ENCODE measurements at regions not wholly inside any gene's neighbourhood (a gene's known extent, or its start where the extent isn't known, plus 50 kb on each side); places are given as distances from the start of the nearest gene placed in this dataset.

DNA sequence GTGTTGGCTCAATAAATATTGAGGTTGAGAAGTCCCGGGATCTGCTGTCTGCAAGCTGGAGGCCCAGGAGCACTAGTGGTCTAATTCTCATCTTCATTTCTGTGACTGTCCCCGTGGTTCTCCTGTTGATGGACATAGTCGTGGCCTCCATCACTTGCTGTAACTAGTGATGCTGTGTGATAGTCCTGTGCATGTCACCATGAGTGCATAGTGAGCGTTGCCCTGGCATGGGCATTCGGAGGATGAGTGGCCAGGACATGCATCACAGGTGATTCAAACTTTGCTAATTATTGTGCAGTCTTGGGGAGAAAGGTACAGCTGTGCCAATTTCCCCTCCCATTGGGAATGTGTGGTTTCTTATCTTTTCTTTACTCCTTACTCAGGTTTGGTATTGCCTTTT, 902.2 kb downstream of the BRD1 start (continued):
- TF ChIP-seq, protein P1, sequence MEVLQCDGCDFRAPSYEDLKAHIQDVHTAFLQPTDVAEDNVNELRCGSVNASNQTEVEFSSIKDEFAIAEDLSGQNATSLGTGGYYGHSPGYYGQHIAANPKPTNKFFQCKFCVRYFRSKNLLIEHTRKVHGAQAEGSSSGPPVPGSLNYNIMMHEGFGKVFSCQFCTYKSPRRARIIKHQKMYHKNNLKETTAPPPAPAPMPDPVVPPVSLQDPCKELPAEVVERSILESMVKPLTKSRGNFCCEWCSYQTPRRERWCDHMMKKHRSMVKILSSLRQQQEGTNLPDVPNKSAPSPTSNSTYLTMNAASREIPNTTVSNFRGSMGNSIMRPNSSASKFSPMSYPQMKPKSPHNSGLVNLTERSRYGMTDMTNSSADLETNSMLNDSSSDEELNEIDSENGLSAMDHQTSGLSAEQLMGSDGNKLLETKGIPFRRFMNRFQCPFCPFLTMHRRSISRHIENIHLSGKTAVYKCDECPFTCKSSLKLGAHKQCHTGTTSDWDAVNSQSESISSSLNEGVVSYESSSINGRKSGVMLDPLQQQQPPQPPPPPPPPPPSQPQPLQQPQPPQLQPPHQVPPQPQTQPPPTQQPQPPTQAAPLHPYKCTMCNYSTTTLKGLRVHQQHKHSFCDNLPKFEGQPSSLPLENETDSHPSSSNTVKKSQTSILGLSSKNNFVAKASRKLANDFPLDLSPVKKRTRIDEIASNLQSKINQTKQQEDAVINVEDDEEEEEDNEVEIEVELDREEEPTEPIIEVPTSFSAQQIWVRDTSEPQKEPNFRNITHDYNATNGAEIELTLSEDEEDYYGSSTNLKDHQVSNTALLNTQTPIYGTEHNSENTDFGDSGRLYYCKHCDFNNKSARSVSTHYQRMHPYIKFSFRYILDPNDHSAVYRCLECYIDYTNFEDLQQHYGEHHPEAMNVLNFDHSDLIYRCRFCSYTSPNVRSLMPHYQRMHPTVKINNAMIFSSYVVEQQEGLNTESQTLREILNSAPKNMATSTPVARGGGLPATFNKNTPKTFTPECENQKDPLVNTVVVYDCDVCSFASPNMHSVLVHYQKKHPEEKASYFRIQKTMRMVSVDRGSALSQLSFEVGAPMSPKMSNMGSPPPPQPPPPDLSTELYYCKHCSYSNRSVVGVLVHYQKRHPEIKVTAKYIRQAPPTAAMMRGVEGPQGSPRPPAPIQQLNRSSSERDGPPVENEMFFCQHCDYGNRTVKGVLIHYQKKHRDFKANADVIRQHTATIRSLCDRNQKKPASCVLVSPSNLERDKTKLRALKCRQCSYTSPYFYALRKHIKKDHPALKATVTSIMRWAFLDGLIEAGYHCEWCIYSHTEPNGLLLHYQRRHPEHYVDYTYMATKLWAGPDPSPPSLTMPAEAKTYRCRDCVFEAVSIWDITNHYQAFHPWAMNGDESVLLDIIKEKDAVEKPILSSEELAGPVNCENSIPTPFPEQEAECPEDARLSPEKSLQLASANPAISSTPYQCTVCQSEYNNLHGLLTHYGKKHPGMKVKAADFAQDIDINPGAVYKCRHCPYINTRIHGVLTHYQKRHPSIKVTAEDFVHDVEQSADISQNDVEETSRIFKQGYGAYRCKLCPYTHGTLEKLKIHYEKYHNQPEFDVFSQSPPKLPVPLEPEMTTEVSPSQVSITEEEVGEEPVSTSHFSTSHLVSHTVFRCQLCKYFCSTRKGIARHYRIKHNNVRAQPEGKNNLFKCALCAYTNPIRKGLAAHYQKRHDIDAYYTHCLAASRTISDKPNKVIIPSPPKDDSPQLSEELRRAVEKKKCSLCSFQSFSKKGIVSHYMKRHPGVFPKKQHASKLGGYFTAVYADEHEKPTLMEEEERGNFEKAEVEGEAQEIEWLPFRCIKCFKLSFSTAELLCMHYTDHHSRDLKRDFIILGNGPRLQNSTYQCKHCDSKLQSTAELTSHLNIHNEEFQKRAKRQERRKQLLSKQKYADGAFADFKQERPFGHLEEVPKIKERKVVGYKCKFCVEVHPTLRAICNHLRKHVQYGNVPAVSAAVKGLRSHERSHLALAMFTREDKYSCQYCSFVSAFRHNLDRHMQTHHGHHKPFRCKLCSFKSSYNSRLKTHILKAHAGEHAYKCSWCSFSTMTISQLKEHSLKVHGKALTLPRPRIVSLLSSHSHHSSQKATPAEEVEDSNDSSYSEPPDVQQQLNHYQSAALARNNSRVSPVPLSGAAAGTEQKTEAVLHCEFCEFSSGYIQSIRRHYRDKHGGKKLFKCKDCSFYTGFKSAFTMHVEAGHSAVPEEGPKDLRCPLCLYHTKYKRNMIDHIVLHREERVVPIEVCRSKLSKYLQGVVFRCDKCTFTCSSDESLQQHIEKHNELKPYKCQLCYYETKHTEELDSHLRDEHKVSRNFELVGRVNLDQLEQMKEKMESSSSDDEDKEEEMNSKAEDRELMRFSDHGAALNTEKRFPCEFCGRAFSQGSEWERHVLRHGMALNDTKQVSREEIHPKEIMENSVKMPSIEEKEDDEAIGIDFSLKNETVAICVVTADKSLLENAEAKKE (CRISPR knock-in tag; IDR thresholded peaks at IDR 0.05) = no peak
- TF ChIP-seq EZH2phosphoT487 (IDR thresholded peaks at IDR 0.05; ENCODE audit: unreplicated experiment) (no peak), NANOG (IDR thresholded peaks at IDR 0.05; ENCODE audit: borderline replicate concordance) (no peak), ZNF331 (CRISPR knock-in tag; IDR thresholded peaks at IDR 0.05; ENCODE audit: low read depth) (no peak), JUNB (IDR thresholded peaks at IDR 0.05; ENCODE audit: unreplicated experiment) (no peak), POLR2AphosphoS5 (IDR thresholded peaks at IDR 0.05; ENCODE audit: low read depth) (no peak), CREB1 (CRISPR knock-in tag; IDR thresholded peaks at IDR 0.05; ENCODE audit: low read depth) (no peak), STAT1 (IDR thresholded peaks at IDR 0.05; ENCODE audit: unreplicated experiment) (no peak), EZH2 (IDR thresholded peaks at IDR 0.05; ENCODE audit: low read depth, unreplicated experiment) (no peak)
- TF ChIP-seq, protein P2, sequence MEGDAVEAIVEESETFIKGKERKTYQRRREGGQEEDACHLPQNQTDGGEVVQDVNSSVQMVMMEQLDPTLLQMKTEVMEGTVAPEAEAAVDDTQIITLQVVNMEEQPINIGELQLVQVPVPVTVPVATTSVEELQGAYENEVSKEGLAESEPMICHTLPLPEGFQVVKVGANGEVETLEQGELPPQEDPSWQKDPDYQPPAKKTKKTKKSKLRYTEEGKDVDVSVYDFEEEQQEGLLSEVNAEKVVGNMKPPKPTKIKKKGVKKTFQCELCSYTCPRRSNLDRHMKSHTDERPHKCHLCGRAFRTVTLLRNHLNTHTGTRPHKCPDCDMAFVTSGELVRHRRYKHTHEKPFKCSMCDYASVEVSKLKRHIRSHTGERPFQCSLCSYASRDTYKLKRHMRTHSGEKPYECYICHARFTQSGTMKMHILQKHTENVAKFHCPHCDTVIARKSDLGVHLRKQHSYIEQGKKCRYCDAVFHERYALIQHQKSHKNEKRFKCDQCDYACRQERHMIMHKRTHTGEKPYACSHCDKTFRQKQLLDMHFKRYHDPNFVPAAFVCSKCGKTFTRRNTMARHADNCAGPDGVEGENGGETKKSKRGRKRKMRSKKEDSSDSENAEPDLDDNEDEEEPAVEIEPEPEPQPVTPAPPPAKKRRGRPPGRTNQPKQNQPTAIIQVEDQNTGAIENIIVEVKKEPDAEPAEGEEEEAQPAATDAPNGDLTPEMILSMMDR (conservative IDR thresholded peaks at IDR 0.05; ENCODE audit: low read depth in 2 of 2) = no peak

Data from GM23338 (cell line).